ENCODE measurements at regions not wholly inside any gene's neighbourhood (a gene's known extent, or its start where the extent isn't known, plus 50 kb on each side); places are given as distances from the start of the nearest gene placed in this dataset.

DNA sequence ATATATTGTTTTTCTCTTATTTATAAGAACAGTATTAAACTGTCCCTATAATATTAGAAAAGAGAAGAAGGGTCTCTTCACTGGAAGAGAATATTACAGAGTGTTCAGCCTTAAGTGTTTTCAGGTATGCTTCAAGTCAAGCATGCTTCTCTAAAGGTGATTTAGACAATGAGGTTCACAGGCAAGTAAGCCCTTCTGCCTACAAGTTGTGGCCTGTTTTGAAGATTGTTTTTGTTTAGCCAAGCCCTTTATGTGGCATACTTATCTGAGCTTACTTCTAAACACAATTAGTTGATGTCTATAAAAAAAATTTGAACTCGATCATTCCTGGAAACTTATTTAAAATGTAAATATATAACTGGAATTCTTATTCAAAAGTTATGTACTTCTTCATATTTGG is 343.8 kb upstream of the CDH18 start:
- TF ChIP-seq EZH2 (IDR thresholded peaks at IDR 0.05; ENCODE audit: borderline replicate concordance, control insufficient read depth, low read depth, low read length) (no peak), ZNF274 (IDR thresholded peaks at IDR 0.05; ENCODE audit: insufficient read depth, insufficient read length) (no peak), NFIC (IDR thresholded peaks at IDR 0.05; ENCODE audit: low read depth, low read length) (no peak), JUNB (IDR thresholded peaks at IDR 0.05) (no peak), PAX5 (IDR thresholded peaks at IDR 0.05; ENCODE audit: borderline replicate concordance, low read depth, low read length) (no peak), POLR2A (IDR thresholded peaks at IDR 0.05; ENCODE audit: low read depth, low read length) (no peak), HDAC6 (IDR thresholded peaks at IDR 0.05; ENCODE audit: unreplicated experiment) (no peak)
- TF ChIP-seq, protein P1, sequence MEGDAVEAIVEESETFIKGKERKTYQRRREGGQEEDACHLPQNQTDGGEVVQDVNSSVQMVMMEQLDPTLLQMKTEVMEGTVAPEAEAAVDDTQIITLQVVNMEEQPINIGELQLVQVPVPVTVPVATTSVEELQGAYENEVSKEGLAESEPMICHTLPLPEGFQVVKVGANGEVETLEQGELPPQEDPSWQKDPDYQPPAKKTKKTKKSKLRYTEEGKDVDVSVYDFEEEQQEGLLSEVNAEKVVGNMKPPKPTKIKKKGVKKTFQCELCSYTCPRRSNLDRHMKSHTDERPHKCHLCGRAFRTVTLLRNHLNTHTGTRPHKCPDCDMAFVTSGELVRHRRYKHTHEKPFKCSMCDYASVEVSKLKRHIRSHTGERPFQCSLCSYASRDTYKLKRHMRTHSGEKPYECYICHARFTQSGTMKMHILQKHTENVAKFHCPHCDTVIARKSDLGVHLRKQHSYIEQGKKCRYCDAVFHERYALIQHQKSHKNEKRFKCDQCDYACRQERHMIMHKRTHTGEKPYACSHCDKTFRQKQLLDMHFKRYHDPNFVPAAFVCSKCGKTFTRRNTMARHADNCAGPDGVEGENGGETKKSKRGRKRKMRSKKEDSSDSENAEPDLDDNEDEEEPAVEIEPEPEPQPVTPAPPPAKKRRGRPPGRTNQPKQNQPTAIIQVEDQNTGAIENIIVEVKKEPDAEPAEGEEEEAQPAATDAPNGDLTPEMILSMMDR (IDR thresholded peaks at IDR 0.05 in 2 of 3, conservative IDR thresholded peaks at IDR 0.05 in 1 of 3; ENCODE audit: control insufficient read depth in 2 of 3, extremely low read depth in 1 of 3, insufficient read depth in 1 of 3, low read depth in 3 of 3, low read length in 3 of 3) = no peak
- TF ChIP-seq, protein P2, sequence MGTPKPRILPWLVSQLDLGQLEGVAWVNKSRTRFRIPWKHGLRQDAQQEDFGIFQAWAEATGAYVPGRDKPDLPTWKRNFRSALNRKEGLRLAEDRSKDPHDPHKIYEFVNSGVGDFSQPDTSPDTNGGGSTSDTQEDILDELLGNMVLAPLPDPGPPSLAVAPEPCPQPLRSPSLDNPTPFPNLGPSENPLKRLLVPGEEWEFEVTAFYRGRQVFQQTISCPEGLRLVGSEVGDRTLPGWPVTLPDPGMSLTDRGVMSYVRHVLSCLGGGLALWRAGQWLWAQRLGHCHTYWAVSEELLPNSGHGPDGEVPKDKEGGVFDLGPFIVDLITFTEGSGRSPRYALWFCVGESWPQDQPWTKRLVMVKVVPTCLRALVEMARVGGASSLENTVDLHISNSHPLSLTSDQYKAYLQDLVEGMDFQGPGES (IDR thresholded peaks at IDR 0.05) = no peak

Measured in GM12878 (cell line).